ENCODE measurements at regions not wholly inside any gene's neighbourhood (a gene's known extent, or its start where the extent isn't known, plus 50 kb on each side); places are given as distances from the start of the nearest gene placed in this dataset.

- H3K9me3 Mint-ChIP-seq (ENCODE audit: unreplicated experiment), result peaks cover 35% of the 10 kb centered on the region
- DNase-seq (ENCODE audit: unreplicated experiment), result no peak
- no peak overlapping the region for H3K4me3 Mint-ChIP-seq (ENCODE audit: unreplicated experiment)
- no TSS peak for BruUV-seq (replicated peaks)
- ChIA-PET POLR2A (no interaction called here), CTCF (interaction anchor here (0.7 kb wide), 1 partner anchor 188 kb away, joined by 3 read pairs; no protein-coding TSS in a partner anchor)
- H3K27me3 Mint-ChIP-seq (ENCODE audit: insufficient read depth, unreplicated experiment), result no peaks in the 10 kb centered on the region
- no peaks in the 10 kb centered on the region for H3K36me3 Mint-ChIP-seq (ENCODE audit: insufficient read depth, unreplicated experiment)
- H3K27ac Mint-ChIP-seq (ENCODE audit: low read depth, unreplicated experiment), result no peak overlapping the region
- TF ChIP-seq CTCF (IDR thresholded peaks at IDR 0.05; ENCODE audit: unreplicated experiment), result no peak
- no peaks in the 10 kb centered on the region for H3K4me1 Mint-ChIP-seq (ENCODE audit: insufficient read depth, unreplicated experiment)
- intact Hi-C loops (cut with micrococcal nuclease), result no loop called here
Observed at GRCh38 chr20:23932256-23932655, 52.7 kb upstream of the CST5 start.
